Calu3 (cell line): ENCODE measurements at regions not wholly inside any gene's neighbourhood (a gene's known extent, or its start where the extent isn't known, plus 50 kb on each side); places are given as distances from the start of the nearest gene placed in this dataset.

Experiments
- BruUV-seq: library from RNA; stranded (reverse); fragments of 400-500 nt; replicated peaks from 2 replicates; lab custom pipeline; 2021; lab: Mats Ljungman, UMichigan
- CTCF ChIA-PET: fragments of 300-600 bp; sonication (Branson Sonifier 250); formaldehyde crosslinking; loops from one replicate; lab custom pipeline; 2022; ENCODE audit warnings: antibody characterized with exemption; lab: Charles Lee
- DNase-seq: peaks from one replicate; pipeline ENCODE4 v3.0.0; 2022
- H3K27ac Mint-ChIP-seq: one replicate; pipeline ENCODE4 v1.8.0; 2022; ENCODE audit warnings: mixed read lengths; ENCODE audit not compliant: unreplicated experiment
- H3K27me3 Mint-ChIP-seq: one replicate; pipeline ENCODE4 v1.8.0; 2022; ENCODE audit warnings: mixed read lengths; ENCODE audit not compliant: unreplicated experiment
- H3K36me3 Mint-ChIP-seq: one replicate; pipeline ENCODE4 v1.8.0; 2022; ENCODE audit warnings: mild to moderate bottlenecking, moderate library complexity, mixed read lengths; ENCODE audit not compliant: insufficient read depth, unreplicated experiment
- H3K4me1 Mint-ChIP-seq: one replicate; pipeline ENCODE4 v1.8.0; 2022; ENCODE audit warnings: mild to moderate bottlenecking, low read depth, mixed read lengths; ENCODE audit not compliant: unreplicated experiment
- H3K4me3 Mint-ChIP-seq: one replicate; pipeline ENCODE4 v1.8.0; 2022; ENCODE audit warnings: mild to moderate bottlenecking, low read depth, moderate library complexity, mixed read lengths; ENCODE audit not compliant: unreplicated experiment
- H3K9me3 Mint-ChIP-seq: one replicate; pipeline ENCODE4 v1.8.0; 2022; ENCODE audit warnings: low read depth, mixed read lengths; ENCODE audit not compliant: unreplicated experiment
- intact Hi-C: fragments of 100-400 bp; cut with micrococcal nuclease; formaldehyde crosslinking; loops from one replicate; pipeline ENCODE4 v1.10.0; 2022; ENCODE audit not compliant: unreplicated experiment
- TF ChIP-seq, protein P1 (sequence below): fragments of 200-600 bp; IDR thresholded peaks from one replicate; pipeline ENCODE4 v1.8.0; 2022; ENCODE audit warnings: antibody characterized with exemption; ENCODE audit not compliant: unreplicated experiment

DNA sequence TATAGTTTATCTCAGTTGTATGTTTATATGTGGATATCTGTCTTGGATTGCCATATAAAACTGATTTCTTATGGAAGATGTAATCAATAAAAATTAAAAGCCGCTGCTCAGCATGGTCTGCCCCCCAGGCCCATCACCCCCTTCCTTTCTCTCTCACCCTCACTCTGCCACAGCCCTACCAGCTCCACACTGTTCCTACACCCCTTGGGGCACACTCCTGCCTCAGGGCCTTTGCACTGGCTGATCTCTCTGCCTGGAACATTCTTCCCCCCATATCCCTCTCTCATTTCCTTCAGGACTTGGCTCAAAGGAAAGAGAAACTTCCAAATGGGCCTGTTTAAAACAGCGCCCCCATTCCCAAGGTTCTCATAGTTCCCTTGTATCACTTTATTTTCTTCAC, 63.1 kb downstream of the LRRC32 start:
- Mint-ChIP-seq H3K9me3 (no peaks in the 10 kb centered on the region), H3K36me3 (no peaks in the 10 kb centered on the region), H3K4me3 (no peak overlapping the region), H3K4me1 (no peaks in the 10 kb centered on the region), H3K27ac (no peak overlapping the region), H3K27me3 (peaks cover 14% of the 10 kb centered on the region)
- no peak for DNase-seq
- intact Hi-C loops: no loop called here
- TF ChIP-seq, protein P1, sequence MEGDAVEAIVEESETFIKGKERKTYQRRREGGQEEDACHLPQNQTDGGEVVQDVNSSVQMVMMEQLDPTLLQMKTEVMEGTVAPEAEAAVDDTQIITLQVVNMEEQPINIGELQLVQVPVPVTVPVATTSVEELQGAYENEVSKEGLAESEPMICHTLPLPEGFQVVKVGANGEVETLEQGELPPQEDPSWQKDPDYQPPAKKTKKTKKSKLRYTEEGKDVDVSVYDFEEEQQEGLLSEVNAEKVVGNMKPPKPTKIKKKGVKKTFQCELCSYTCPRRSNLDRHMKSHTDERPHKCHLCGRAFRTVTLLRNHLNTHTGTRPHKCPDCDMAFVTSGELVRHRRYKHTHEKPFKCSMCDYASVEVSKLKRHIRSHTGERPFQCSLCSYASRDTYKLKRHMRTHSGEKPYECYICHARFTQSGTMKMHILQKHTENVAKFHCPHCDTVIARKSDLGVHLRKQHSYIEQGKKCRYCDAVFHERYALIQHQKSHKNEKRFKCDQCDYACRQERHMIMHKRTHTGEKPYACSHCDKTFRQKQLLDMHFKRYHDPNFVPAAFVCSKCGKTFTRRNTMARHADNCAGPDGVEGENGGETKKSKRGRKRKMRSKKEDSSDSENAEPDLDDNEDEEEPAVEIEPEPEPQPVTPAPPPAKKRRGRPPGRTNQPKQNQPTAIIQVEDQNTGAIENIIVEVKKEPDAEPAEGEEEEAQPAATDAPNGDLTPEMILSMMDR: no peak
- CTCF ChIA-PET: interaction anchor here (0.5 kb wide), 1 partner anchor 459 kb away, joined by 4 read pairs; the partner anchor contains the start of gene CAPN5
- no TSS peak for BruUV-seq

GRCh38 chr11:76605338-76606074, 65.0 kb downstream of the LRRC32 start:
- DNase-seq: no peak
- intact Hi-C loops: no loop called here
- Mint-ChIP-seq H3K27me3 (peaks cover 14% of the 10 kb centered on the region), H3K36me3 (no peaks in the 10 kb centered on the region), H3K4me3 (no peak overlapping the region), H3K4me1 (no peaks in the 10 kb centered on the region), H3K9me3 (no peaks in the 10 kb centered on the region), H3K27ac (no peak overlapping the region)
- BruUV-seq: no TSS peak
- TF ChIP-seq, protein P1: no peak
- CTCF ChIA-PET: no interaction called here

DNA sequence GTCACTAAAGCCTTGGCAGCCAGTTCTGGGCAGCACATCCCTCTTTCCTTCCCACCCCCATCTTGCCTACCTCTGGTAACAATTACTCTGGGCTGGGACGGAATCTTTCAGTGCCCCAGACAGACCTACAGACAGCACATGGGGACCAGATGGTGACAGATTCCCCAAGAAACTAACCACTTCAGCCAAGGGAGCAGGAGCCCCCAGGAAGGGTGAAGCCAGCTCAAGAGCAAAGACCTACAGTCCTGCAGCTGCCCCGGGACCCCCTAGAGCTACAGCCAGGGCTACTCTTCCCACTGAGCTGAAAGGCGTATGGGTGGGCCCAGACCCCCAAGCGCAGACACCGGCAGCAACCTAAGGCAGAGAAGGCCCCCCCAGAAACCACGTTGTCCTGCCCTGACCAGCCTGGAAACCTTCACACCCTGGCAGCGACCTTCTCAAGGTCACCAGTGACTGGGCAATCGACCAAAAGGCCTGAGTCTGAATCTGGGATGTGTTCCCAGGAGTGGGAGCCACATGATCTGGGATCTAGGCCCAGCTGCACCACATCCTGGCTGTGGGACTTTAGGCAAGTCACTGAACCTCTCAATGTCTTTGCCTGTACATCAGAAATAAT, 65.8 kb downstream of the LRRC32 start:
- no peak overlapping the region for H3K4me3 Mint-ChIP-seq
- peaks cover 14% of the 10 kb centered on the region for H3K27me3 Mint-ChIP-seq
- no peaks in the 10 kb centered on the region for H3K9me3 Mint-ChIP-seq
- DNase-seq: no peak
- CTCF ChIA-PET: no interaction called here
- H3K27ac Mint-ChIP-seq: no peak overlapping the region
- no TSS peak for BruUV-seq
- intact Hi-C loops: no loop called here
- no peaks in the 10 kb centered on the region for H3K36me3 Mint-ChIP-seq
- no peaks in the 10 kb centered on the region for H3K4me1 Mint-ChIP-seq
- TF ChIP-seq, protein P1: no peak

DNA sequence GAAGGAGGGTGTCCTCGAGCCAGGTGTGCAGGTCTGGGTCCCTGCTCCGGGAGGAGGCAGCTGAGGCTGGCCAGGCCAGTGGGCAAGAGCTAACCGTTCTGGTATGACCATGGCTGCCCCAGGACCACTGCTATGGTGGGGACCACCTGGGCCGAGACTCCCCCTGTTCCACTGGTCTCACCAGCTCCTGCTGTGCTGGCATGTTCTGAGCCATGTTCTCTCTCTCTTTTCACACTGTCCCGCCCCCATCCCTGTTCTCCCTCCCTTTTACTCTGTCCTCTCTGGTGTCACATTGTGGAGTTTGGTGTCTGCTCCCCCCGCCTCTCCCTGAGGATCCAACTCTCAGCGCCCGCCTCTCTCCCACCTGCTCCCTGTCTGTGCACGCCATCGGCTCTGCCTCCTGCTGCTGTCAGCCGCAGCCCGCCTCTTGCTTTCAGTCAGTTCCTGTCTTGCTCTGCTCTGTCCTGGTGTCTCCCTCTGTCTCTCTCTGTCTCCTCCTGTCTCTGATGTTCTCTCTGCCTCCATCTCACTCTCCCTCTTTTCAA, 66.4 kb downstream of the LRRC32 start:
- intact Hi-C loops: no loop called here

More for the DNA sequence above, 66.4 kb downstream of the LRRC32 start:
- no peaks in the 10 kb centered on the region for H3K9me3 Mint-ChIP-seq
- peaks cover 14% of the 10 kb centered on the region for H3K27me3 Mint-ChIP-seq
- no peaks in the 10 kb centered on the region for H3K36me3 Mint-ChIP-seq
- CTCF ChIA-PET: no interaction called here
- DNase-seq: no peak
- H3K4me3 Mint-ChIP-seq: no peak overlapping the region
- no TSS peak for BruUV-seq
- TF ChIP-seq, protein P1: no peak
- H3K4me1 Mint-ChIP-seq: no peaks in the 10 kb centered on the region
- no peak overlapping the region for H3K27ac Mint-ChIP-seq
